GM18858 (cell line): ENCODE measurements at regions not wholly inside any gene's neighbourhood (a gene's known extent, or its start where the extent isn't known, plus 50 kb on each side); places are given as distances from the start of the nearest gene placed in this dataset.

ENCODE experiments used
- ATAC-seq: cut with Tn5 transposase; IDR thresholded peaks from one replicate; pipeline ENCODE4 v1.9.1; 2021; ENCODE audit not compliant: unreplicated experiment

- no peak for ATAC-seq
These were observed 880.4 kb downstream of the EFNB2 start for GRCh38 chr13:105655046-105655445.

GRCh38 chr13:105643966-105644365, 891.5 kb downstream of the EFNB2 start:
- ATAC-seq: no peak

- ATAC-seq: no peak
These were observed 892.9 kb downstream of the EFNB2 start for GRCh38 chr13:105642511-105642958.

GRCh38 chr13:105641121-105641520, 894.3 kb downstream of the EFNB2 start:
- no peak for ATAC-seq

GRCh38 chr13:105638426-105638825, 897.0 kb downstream of the EFNB2 start:
- ATAC-seq: no peak

GRCh38 chr13:105634059-105634458, 901.4 kb downstream of the EFNB2 start:
- no peak for ATAC-seq

DNA sequence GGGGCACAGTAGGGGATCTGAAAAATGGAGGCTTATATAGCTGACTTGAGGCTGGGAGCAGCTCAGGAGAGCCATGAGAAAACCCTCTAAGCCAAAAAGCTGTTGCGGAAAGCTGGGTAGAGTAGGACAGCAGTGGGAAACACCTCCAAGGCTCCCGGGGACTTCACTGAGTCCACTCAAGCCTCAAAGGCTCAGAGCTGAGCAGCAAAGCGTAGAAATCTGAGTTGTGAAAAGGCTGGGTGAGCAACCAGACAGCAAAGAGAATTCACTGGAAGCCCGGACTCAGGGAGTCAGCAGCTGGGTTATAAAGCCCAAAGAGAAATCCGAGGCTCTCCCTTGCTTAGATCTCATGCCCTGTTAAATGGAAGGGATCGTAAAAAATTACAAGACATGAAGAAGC, 905.0 kb downstream of the EFNB2 start:
- ATAC-seq: no peak

DNA sequence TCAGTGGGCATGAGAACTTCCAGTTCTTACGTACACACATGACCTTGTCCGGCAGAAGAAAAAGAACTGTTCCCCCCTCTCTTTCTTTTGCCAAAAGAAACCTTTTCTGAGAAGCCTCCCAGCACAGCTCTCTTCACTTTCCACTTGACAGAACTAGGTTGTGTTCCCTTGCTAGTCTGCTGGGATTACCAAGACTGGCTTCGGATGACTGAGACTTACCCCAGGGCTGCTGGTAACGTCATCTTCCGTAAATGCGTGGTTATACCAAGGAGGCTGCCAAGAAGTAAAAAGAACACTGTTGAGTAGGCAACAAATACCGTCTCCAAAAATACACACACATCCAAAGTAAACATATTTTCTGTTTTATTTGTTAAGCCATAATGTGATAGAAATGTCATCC, 908.2 kb downstream of the EFNB2 start:
- no peak for ATAC-seq

- ATAC-seq: no peak
These were observed 909.8 kb downstream of the EFNB2 start for GRCh38 chr13:105625691-105626090.

GRCh38 chr13:105616333-105617075, 919.0 kb downstream of the EFNB2 start:
- no peak for ATAC-seq

GRCh38 chr13:105612541-105612940, 922.9 kb downstream of the EFNB2 start:
- ATAC-seq: no peak

- no peak for ATAC-seq
These were observed 924.0 kb downstream of the EFNB2 start for GRCh38 chr13:105611424-105611823.

DNA sequence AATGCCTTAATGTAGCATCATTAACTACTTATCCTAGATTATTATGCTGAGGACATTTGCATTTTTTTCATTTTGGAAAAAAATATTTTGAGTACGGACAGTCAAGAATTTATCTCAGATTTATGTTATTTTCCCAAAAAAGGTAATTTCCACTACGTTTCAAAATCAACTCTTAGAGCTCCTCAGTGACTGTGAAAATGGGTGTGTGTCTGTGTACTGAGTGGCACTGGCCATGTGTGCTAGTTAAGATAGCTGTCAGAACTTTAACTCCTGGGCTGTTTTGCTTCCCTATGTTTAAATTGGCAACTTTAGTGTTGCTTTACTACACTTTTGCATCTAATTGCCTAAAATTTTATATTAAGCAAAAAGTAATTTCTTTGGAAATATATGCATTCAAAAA, 927.4 kb downstream of the EFNB2 start:
- no peak for ATAC-seq

DNA sequence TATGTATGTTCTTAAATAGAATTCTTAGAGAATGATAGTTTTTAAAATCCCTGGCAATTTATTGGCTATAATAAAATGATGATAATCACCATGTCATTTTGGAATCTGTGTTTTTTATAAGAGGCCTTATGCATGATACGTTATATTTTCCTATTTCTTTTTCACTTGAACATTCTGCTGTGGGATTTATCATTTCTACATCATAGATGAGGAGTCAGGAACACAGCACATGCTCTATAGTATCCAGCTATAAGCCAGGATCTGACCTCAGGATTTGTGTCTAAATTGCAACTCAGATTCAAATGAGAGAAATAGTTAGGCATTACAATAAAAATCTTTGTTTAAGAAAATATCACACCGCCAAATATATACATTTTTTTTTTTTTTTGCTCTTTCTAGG, 928.0 kb downstream of the EFNB2 start:
- no peak for ATAC-seq

DNA sequence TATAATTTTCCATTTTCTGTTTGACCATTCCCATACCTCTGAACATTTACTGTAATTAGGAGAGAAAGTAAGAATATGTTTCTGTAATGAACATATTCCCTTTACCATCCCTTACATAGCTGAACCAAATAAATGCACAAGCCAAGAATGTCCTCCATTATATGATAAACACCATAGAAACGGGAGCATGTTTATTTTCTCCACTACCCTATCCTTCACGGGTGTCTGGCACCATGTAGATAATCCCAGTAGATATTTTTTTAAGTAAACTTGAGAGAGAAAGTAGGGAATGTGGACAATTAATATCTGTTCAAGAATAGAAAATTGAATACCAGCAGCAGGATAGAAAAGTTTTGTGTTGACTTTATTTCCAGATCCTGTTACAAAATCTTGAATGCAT, 928.4 kb downstream of the EFNB2 start:
- ATAC-seq: no peak

DNA sequence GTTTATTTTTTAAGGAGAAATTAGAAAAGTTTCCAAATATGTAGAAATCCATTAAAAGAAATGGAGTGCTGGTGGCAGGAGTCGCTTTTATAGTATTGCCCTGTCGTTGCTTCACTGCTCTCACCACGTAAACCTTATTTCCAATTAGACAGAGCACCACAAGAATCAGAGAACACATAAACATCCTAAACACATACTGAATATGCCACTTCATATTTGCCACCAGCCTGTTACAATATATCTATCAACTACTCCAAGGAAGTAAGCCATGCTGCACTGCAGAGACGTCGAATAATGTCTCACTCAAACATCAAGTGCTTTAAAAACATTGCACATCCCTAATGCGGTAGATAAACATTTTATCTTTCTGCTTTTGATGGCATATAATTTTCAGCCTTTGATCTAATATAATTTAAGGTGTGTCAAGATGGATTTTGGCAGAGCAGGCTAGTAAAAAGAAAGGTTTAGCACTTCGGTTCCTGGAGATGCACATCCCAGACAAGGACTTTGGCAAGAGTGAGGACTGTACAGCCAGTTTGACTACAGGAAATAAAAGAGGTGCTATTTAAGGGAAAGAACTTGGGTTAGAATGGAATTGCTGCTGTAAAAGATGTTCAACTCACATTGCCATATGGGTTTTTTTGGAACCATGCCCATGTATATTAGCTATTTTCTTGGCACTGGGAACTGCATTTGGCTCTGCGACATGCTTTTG, 932.3 kb downstream of the EFNB2 start:
- no peak for ATAC-seq

- no peak for ATAC-seq
These were observed 935.9 kb downstream of the EFNB2 start for GRCh38 chr13:105599477-105600037.

GRCh38 chr13:105598529-105598928, 936.9 kb downstream of the EFNB2 start:
- ATAC-seq: no peak

- no peak for ATAC-seq
These were observed 937.9 kb downstream of the EFNB2 start for GRCh38 chr13:105597573-105597972.

DNA sequence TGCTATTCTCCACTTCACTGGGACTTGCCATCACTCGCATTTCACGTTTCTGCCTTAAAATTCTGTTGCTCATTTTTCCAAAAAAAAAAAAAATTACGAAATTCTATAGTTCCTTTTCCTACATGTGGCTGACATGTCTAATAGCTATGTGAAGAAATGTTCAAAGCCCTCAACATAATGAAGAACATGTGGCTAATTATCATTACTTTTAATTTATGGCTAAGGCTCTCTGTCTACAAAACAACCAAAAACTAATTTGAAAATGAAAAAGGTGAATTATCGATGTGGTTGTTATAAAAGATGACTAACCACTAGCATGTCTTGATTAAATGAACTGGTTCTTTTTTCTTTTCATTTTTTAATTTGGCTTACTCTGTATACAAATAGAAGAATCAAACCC, 940.0 kb downstream of the EFNB2 start:
- no peak for ATAC-seq

- ATAC-seq: no peak
These were observed 944.2 kb downstream of the EFNB2 start for GRCh38 chr13:105591277-105591676.

DNA sequence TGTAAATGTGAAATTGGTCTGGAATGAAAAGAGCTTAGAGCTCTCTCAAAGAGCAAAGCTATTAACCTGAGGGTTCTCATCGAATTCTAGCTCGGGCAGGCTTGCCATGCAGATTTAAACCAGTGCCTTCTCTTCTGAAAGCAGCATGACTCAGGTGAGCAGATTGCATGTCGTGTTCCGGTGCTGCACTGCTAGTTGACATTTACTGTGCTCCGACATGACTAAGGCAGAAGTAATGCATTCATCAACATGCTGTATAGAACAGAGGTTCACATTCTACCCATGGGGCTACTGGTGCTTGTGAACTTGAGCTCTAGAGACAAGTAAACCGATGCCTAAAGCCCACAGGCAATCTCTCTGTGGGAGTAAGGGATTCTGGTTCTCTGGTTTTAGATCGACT, 947.7 kb downstream of the EFNB2 start:
- no peak for ATAC-seq
